CD14-positive monocyte (primary cell): ENCODE measurements at regions not wholly inside any gene's neighbourhood (a gene's known extent, or its start where the extent isn't known, plus 50 kb on each side); places are given as distances from the start of the nearest gene placed in this dataset.

Experiments
- DNase-seq, 3 donors: peaks; one replicate each; pipeline ENCODE4 v3.0.0-alpha.2; 2011 to 2022
- H2AFZ ChIP-seq: 2 replicates; pipeline ENCODE4 v1.6.0; 2012; ENCODE audit warnings: mild to moderate bottlenecking, low read depth, low read length, inconsistent platforms; ENCODE audit not compliant: insufficient read depth, poor library complexity, severe bottlenecking
- H3K27ac ChIP-seq, 2 donors: 1 replicate in 1 of 2; 2 replicates in 1 of 2; pipeline ENCODE4 v1.5.1; 2012 to 2013; ENCODE audit warnings: low read length in 2 of 2, control low read depth in 1 of 2, inconsistent platforms in 1 of 2, low read depth in 1 of 2, mild to moderate bottlenecking in 1 of 2
- H3K27me3 ChIP-seq, 2 donors: one replicate each; pipeline versions ENCODE4 v1.6.0 to v1.6.1; 2011 to 2013; ENCODE audit warnings: low read length in 2 of 2; ENCODE audit not compliant: control insufficient read depth in 2 of 2, insufficient read depth in 2 of 2
- H3K36me3 ChIP-seq, 2 donors: replicated peaks in 1 of 2; 1 replicate in 1 of 2; 2 replicates in 1 of 2; pipeline versions ENCODE4 v1.5.1 to v1.6.1; 2012 to 2013; ENCODE audit warnings: low read length in 2 of 2, control low read depth in 1 of 2, inconsistent platforms in 1 of 2, mild to moderate bottlenecking in 1 of 2; ENCODE audit not compliant: insufficient read depth in 2 of 2, control insufficient read depth in 1 of 2
- H3K4me1 ChIP-seq, 2 donors: 1 replicate in 1 of 2; 2 replicates in 1 of 2; pipeline versions ENCODE4 v1.5.1 to v1.6.1; 2012 to 2013; ENCODE audit warnings: low read length in 2 of 2, control low read depth in 1 of 2, inconsistent platforms in 1 of 2, mild to moderate bottlenecking in 1 of 2, moderate library complexity in 1 of 2; ENCODE audit not compliant: insufficient read depth in 2 of 2, control insufficient read depth in 1 of 2
- H3K4me2 ChIP-seq: replicated peaks from 2 replicates; pipeline ENCODE3; 2012; ENCODE audit warnings: low read length, moderate library complexity, mild to moderate bottlenecking; ENCODE audit not compliant: poor library complexity, severe bottlenecking; ENCODE audit errors: extremely low read depth
- H3K4me3 ChIP-seq, 3 experiments: fragments of 200-600 bp in 1 of 3; sonication (generic) in 1 of 3; replicated peaks in 1 of 3; 1 replicate in 2 of 3; 2 replicates in 1 of 3; pipeline ENCODE4 v1.5.1; 2011 to 2013; ENCODE audit warnings: low read length in 3 of 3, mild to moderate bottlenecking in 3 of 3, control low read depth in 2 of 3, low read depth in 2 of 3, inconsistent platforms in 1 of 3, moderate library complexity in 1 of 3
- H3K79me2 ChIP-seq: 2 replicates; pipeline ENCODE4 v1.6.0; 2012; ENCODE audit warnings: mild to moderate bottlenecking, control low read depth, inconsistent platforms, low read length, moderate library complexity; ENCODE audit not compliant: insufficient read depth
- H3K9ac ChIP-seq: 2 replicates; pipeline ENCODE4 v1.6.0; 2017; ENCODE audit warnings: low read length, mild to moderate bottlenecking; ENCODE audit not compliant: insufficient read depth, poor library complexity, severe bottlenecking
- H3K9me3 ChIP-seq, 2 donors: replicated peaks in 1 of 2; 1 replicate in 1 of 2; 2 replicates in 1 of 2; pipeline versions ENCODE4 v1.5.1 to v1.6.1; 2012 to 2013; ENCODE audit warnings: low read length in 2 of 2, control low read depth in 1 of 2; ENCODE audit not compliant: control insufficient read depth in 1 of 2, insufficient read depth in 1 of 2
- H4K20me1 ChIP-seq: 2 replicates; pipeline ENCODE4 v1.6.0; 2012; ENCODE audit warnings: mild to moderate bottlenecking, low read length, control low read depth, moderate library complexity; ENCODE audit not compliant: insufficient read depth
- H3K27ac Mint-ChIP-seq, 7 donors: one replicate each; pipeline ENCODE4 v1.8.0; 2020; ENCODE audit warnings: mild to moderate bottlenecking in 7 of 7, mixed read lengths in 7 of 7, moderate library complexity in 6 of 7, inconsistent platforms in 2 of 7
- H3K27me3 Mint-ChIP-seq, 3 donors: one replicate each; pipeline ENCODE4 v1.8.0; 2021 to 2022; ENCODE audit warnings: low read depth in 3 of 3, mild to moderate bottlenecking in 3 of 3, mixed read lengths in 3 of 3, moderate library complexity in 3 of 3, inconsistent platforms in 1 of 3
- H3K36me3 Mint-ChIP-seq, 2 donors: one replicate each; pipeline ENCODE4 v1.8.0; 2020; ENCODE audit warnings: mixed read lengths in 2 of 2, inconsistent platforms in 1 of 2, mild to moderate bottlenecking in 1 of 2
- H3K4me1 Mint-ChIP-seq: one replicate; pipeline ENCODE4 v1.8.0; 2020; ENCODE audit warnings: mild to moderate bottlenecking, mixed read lengths
- H3K4me3 Mint-ChIP-seq, 2 donors: one replicate each; pipeline ENCODE4 v1.8.0; 2020; ENCODE audit warnings: mild to moderate bottlenecking in 2 of 2, mixed read lengths in 2 of 2, moderate library complexity in 1 of 2
- H3K9me3 Mint-ChIP-seq, 7 donors: one replicate each; pipeline ENCODE4 v1.8.0; 2020 to 2022; ENCODE audit warnings: mixed read lengths in 7 of 7, mild to moderate bottlenecking in 6 of 7, moderate library complexity in 6 of 7, inconsistent platforms in 2 of 7
- WGBS: methylation state at CpG from one replicate; pipeline ENCODE4 v1.1.5; 2013; ENCODE audit warnings: missing lambda C conversion rate; ENCODE audit not compliant: insufficient coverage; 5-methylcytosine and 5-hydroxymethylcytosine counted together
- intact Hi-C, 2 donors: fragments of 100-400 bp; cut with micrococcal nuclease; formaldehyde crosslinking; loops; one replicate each; pipeline versions ENCODE4 v1.15.0 to v1.15.1; 2023
- TF ChIP-seq, protein P1 (sequence below): fragments of 200-600 bp; IDR thresholded peaks from one replicate; pipeline ENCODE4 v1.8.0; 2022; ENCODE audit warnings: antibody characterized with exemption, mild to moderate bottlenecking

DNA sequence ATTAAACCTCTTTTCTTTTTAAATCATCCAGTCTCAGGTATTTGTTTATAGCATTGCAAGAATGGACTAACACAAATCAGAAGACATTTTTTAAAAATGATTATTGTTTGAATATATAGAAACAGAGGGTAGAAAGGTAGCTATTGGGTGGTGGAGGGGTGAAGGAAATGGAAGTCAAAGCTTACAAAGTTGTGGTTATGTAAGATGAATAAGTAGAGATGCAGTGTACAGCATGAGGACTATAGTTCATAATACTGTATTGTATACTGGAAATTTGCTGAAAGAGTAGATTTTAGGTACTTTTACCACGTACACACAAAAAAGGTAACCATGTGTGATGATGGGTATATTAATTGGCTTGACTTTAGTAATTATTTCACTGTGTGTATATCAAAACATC, 144.0 kb upstream of the FAM3C start:
- Histone ChIP-seq H3K4me2 (no peak overlapping the region), H3K4me3 (no peak overlapping the region), H4K20me1 (no peaks in the 10 kb centered on the region), H3K79me2 (no peaks in the 10 kb centered on the region), H3K9ac (no peak overlapping the region), H2AFZ (no peak overlapping the region), H3K27ac (no peak overlapping the region), H3K9me3 (no peaks in the 10 kb centered on the region), H3K4me1 (no peaks in the 10 kb centered on the region), H3K36me3 (no peaks in the 10 kb centered on the region), H3K27me3 (no peaks in the 10 kb centered on the region)
- TF ChIP-seq, protein P1, sequence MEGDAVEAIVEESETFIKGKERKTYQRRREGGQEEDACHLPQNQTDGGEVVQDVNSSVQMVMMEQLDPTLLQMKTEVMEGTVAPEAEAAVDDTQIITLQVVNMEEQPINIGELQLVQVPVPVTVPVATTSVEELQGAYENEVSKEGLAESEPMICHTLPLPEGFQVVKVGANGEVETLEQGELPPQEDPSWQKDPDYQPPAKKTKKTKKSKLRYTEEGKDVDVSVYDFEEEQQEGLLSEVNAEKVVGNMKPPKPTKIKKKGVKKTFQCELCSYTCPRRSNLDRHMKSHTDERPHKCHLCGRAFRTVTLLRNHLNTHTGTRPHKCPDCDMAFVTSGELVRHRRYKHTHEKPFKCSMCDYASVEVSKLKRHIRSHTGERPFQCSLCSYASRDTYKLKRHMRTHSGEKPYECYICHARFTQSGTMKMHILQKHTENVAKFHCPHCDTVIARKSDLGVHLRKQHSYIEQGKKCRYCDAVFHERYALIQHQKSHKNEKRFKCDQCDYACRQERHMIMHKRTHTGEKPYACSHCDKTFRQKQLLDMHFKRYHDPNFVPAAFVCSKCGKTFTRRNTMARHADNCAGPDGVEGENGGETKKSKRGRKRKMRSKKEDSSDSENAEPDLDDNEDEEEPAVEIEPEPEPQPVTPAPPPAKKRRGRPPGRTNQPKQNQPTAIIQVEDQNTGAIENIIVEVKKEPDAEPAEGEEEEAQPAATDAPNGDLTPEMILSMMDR: no peak
- Mint-ChIP-seq H3K36me3 (no peaks in the 10 kb centered on the region), H3K27ac (no peak overlapping the region), H3K4me3 (no peak overlapping the region), H3K9me3 (peaks cover 0 to 2% (median 0%) of the 10 kb centered on the region in 7 donors), H3K27me3 (peaks cover 0 to 3% (median 1%) of the 10 kb centered on the region in 3 donors), H3K4me1 (no peaks in the 10 kb centered on the region)
- DNase-seq: no peak
- intact Hi-C loops: no loop called here
- WGBS: no CpG with 5 or more reads among the region's 1 CpG

DNA sequence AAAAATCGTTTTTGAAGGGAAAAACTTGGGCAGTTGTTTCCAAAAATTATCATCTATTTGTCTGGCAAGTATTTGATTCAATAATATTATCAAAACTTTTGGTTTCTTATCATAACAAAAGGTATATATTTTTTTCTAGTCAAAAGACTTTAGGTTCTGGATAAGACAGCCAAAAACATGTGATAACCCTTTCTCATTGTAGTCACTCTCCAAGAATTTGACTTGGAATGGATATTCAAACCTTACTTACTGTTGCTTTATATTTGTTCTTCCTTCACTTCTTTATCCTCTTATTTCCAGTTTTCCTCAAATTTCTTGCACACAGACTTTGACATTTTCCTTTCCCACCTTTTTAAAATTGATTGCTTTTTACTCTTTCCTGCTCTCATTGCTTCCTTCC, 140.9 kb upstream of the FAM3C start:
- no peaks in the 10 kb centered on the region for H3K9me3 ChIP-seq
- no peak overlapping the region for H3K9ac ChIP-seq
- no peaks in the 10 kb centered on the region for H4K20me1 ChIP-seq
- intact Hi-C loops: no loop called here
- H3K4me3 ChIP-seq: no peak overlapping the region
- H2AFZ ChIP-seq: no peak overlapping the region
- no peak overlapping the region for H3K4me2 ChIP-seq
- H3K27ac ChIP-seq: no peak overlapping the region
- TF ChIP-seq, protein P1: no peak
- DNase-seq: no peak
- H3K9me3 Mint-ChIP-seq: no peaks in the 10 kb centered on the region
- no peaks in the 10 kb centered on the region for H3K4me1 Mint-ChIP-seq
- no peaks in the 10 kb centered on the region for H3K36me3 ChIP-seq
- H3K27ac Mint-ChIP-seq: no peak overlapping the region
- WGBS: no CpG with 5 or more reads among the region's 1 CpG
- no peaks in the 10 kb centered on the region for H3K27me3 ChIP-seq
- no peaks in the 10 kb centered on the region for H3K4me1 ChIP-seq
- peaks cover 0 to 3% (median 2%) of the 10 kb centered on the region in 3 donors for H3K27me3 Mint-ChIP-seq
- H3K79me2 ChIP-seq: no peaks in the 10 kb centered on the region
- H3K4me3 Mint-ChIP-seq: no peak overlapping the region
- H3K36me3 Mint-ChIP-seq: no peaks in the 10 kb centered on the region
